PFSK-1 (cell line): ENCODE measurements at regions not wholly inside any gene's neighbourhood (a gene's known extent, or its start where the extent isn't known, plus 50 kb on each side); places are given as distances from the start of the nearest gene placed in this dataset.

Source experiments
- FOXP2 ChIP-seq: optimal IDR thresholded peaks from 2 replicates; pipeline ENCODE3; 2011; ENCODE audit warnings: borderline replicate concordance, control low read depth, inconsistent platforms; ENCODE audit not compliant: insufficient read depth; ENCODE audit errors: extremely low read length, extremely low read depth
- POLR2AphosphoS5 ChIP-seq: IDR thresholded peaks from 2 replicates; pipeline ENCODE4 v1.6.1; 2012; ENCODE audit warnings: low read depth, mild to moderate bottlenecking, control low read depth, low read length, moderate library complexity
- REST ChIP-seq, 2 experiments: IDR thresholded peaks; 2 replicates each; pipeline versions ENCODE4 v1.6.1 to v1.8.0; 2011 to 2012; ENCODE audit warnings: low read depth in 2 of 2, low read length in 2 of 2, control low read depth in 1 of 2, inconsistent platforms in 1 of 2, mild to moderate bottlenecking in 1 of 2, moderate library complexity in 1 of 2; ENCODE audit not compliant: insufficient read depth in 1 of 2
- SIN3A ChIP-seq: IDR thresholded peaks from 2 replicates; pipeline ENCODE4 v1.6.1; 2012; ENCODE audit warnings: mild to moderate bottlenecking, low read length, moderate library complexity, borderline replicate concordance; ENCODE audit not compliant: insufficient read depth
- TAF1 ChIP-seq: IDR thresholded peaks from 2 replicates; pipeline ENCODE4 v1.6.1; 2012; ENCODE audit warnings: low read length, control low read depth, borderline replicate concordance; ENCODE audit not compliant: insufficient read depth

- TF ChIP-seq POLR2AphosphoS5 (no peak), SIN3A (no peak), FOXP2 (no peak), REST (IDR thresholded peaks at IDR 0.05; ENCODE audit: insufficient read depth in 1 of 2, low read depth in 2 of 2, low read length in 2 of 2) (no peak), TAF1 (no peak)
These were observed 165.5 kb upstream of the CCND2 start for GRCh38 chr12:4107911-4108697.

DNA sequence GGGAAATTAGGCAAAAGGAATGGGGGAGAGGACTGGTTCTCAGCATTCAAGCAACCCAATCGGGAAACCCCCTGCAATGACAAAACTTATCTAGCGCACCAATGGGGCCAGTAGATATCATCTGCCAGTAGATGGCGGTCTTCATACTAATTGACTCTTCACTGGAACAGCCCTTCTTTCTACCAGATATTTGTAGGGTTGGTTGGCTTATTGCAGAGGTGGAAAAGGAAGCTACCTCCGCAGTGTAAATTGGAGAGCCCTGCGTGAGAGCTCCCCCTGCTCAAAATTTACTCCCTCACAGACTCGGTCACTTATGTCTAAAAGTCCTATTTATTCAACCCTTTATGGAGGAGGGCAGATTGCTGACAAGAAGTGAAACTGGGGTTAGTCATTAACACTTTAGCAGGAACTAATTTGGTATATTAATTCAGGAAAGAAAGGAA, 166.1 kb upstream of the CCND2 start:
- no peak for TF ChIP-seq SIN3A
- peak; percentile 26; the same call in 1 of the 2 replicates for TF ChIP-seq TAF1

- no peak for TF ChIP-seq SIN3A
- TF ChIP-seq POLR2AphosphoS5, result no peak
- TF ChIP-seq FOXP2, result no peak
- no peak for TF ChIP-seq TAF1
- TF ChIP-seq REST (IDR thresholded peaks at IDR 0.05; ENCODE audit: insufficient read depth in 1 of 2, low read depth in 2 of 2, low read length in 2 of 2), result no peak
These were observed 166.9 kb upstream of the CCND2 start for GRCh38 chr12:4106621-4107020.

GRCh38 chr12:4104722-4105244, 168.8 kb upstream of the CCND2 start:
- TF ChIP-seq REST (IDR thresholded peaks at IDR 0.05; ENCODE audit: insufficient read depth in 1 of 2, low read depth in 2 of 2, low read length in 2 of 2) (no peak), TAF1 (no peak), FOXP2 (no peak), SIN3A (no peak), POLR2AphosphoS5 (no peak)

- TF ChIP-seq TAF1, result no peak
These were observed 174.3 kb upstream of the CCND2 start for GRCh38 chr12:4099276-4099675.

DNA sequence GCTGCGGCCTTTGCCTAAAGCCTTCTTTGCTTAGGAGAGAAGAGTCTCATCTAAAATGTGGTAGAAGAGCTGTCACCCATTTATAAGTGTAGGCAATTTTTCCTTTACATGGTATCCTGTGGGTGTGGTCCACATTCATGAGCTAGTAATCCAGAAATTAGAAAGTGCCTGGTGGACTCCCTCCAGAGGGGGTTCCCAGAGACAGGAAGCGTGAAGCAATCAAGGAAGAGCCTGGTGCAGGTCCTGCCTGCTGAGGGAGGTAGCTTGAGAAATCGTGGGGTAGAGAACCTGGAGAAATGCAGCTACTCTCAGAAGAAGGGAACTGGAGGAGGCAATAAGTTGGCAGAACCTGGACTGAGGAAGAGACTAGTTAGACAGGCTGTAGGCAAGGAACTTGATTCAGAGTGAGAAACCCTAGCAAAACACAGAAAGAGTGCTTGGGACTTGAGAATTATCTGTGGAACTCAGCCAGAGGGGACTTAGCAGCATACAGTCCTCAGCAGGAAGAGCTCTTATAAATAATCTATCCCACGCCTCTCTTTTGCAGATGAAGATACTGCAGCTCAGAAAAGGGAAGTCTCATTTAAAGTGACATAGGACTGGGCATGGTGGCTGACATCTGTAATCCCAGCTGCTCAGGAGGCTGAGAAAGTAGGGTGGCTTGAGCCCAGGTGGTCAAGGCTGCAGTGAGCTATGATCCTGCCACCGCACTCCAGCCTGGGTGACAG, 182.4 kb upstream of the CCND2 start:
- no peak for TF ChIP-seq POLR2AphosphoS5
- TF ChIP-seq TAF1, result no peak
- no peak for TF ChIP-seq REST (IDR thresholded peaks at IDR 0.05; ENCODE audit: insufficient read depth in 1 of 2, low read depth in 2 of 2, low read length in 2 of 2)
- no peak for TF ChIP-seq SIN3A
- no peak for TF ChIP-seq FOXP2
